Heart right ventricle (tissue), 16 donors: ENCODE measurements at regions not wholly inside any gene's neighbourhood (a gene's known extent, or its start where the extent isn't known, plus 50 kb on each side); places are given as distances from the start of the nearest gene placed in this dataset.

Experiments used
- ATAC-seq, 8 donors: fragments of 200-7000 bp; cut with Tn5 transposase; one replicate each; pipeline ENCODE4 v1.9.1; 2020; ENCODE audit warnings: mild to moderate bottlenecking in 8 of 8, moderate library complexity in 8 of 8, moderate number of reproducible peaks in 1 of 8
- DNase-seq, 2 donors: peaks; one replicate each; pipeline ENCODE4 v3.0.0-alpha.2; 2020
- H3K27ac ChIP-seq, 10 donors: fragments of 200-600 bp; sonication (generic) in 2 of 10; one replicate each; pipeline versions ENCODE4 v1.5.0 to v1.8.0; 2020 to 2022; ENCODE audit warnings: mild to moderate bottlenecking in 3 of 10
- H3K27me3 ChIP-seq, 7 donors: fragments of 200-600 bp; one replicate each; pipeline ENCODE4 v1.8.0; 2021 to 2022; ENCODE audit warnings: mild to moderate bottlenecking in 2 of 7
- H3K36me3 ChIP-seq, 9 donors: fragments of 200-600 bp; sonication (generic) in 1 of 9; one replicate each; pipeline versions ENCODE4 v1.5.0 to v1.8.0; 2020 to 2022; ENCODE audit warnings: mild to moderate bottlenecking in 2 of 9
- H3K4me1 ChIP-seq, 9 donors: fragments of 200-600 bp; sonication (generic) in 1 of 9; one replicate each; pipeline versions ENCODE4 v1.5.0 to v1.8.0; 2020 to 2022; ENCODE audit warnings: mild to moderate bottlenecking in 4 of 9
- H3K4me3 ChIP-seq, 10 donors: fragments of 200-600 bp; sonication (generic) in 2 of 10; one replicate each; pipeline versions ENCODE4 v1.5.0 to v1.8.0; 2020 to 2022; ENCODE audit warnings: mild to moderate bottlenecking in 7 of 10, moderate library complexity in 2 of 10
- H3K9me3 ChIP-seq, 11 donors: fragments of 200-600 bp in 10 of 11; sonication (generic) in 2 of 11; one replicate each; pipeline versions ENCODE4 v1.5.0 to v1.8.0; 2013 to 2022; ENCODE audit warnings: mild to moderate bottlenecking in 2 of 11, control low read depth in 1 of 11, moderate library complexity in 1 of 11
- CTCF ChIP-seq, 9 donors: fragments of 200-600 bp; sonication (generic) in 2 of 9; IDR thresholded peaks; one replicate each; pipeline versions ENCODE4 v1.5.0 to v1.8.0; 2021 to 2022; ENCODE audit warnings: antibody characterized with exemption in 9 of 9, mild to moderate bottlenecking in 5 of 9, moderate library complexity in 1 of 9
- WGBS, 2 donors: extraction: QIAGEN DNeasy Blood & Tissue Kit; methylation state at CpG; one replicate each; pipeline ENCODE4 v1.1.7; 2013; ENCODE audit warnings: inconsistent platforms in 1 of 2; 5-methylcytosine and 5-hydroxymethylcytosine counted together
- intact Hi-C, 10 donors: fragments of 100-400 bp; cut with DNase I; formaldehyde crosslinking; loops; one replicate each; pipeline versions ENCODE4 v1.11.1 to v1.14.2; 2022
- donor health status: Arrhythmogenic right ventricular cardiomyopathy.
- donor health status: ischemic (EF 13 %, LVEDD 7.1; RV severe dilation, severe dysfunction).
- donor health status: healthy with polysubstance abuse.
- donor health status: DM: no; HTN: yes; CAD: no.
- donor health status: DM: no; HTN: no; CAD: no.
- donor health status: ischemic (EF 25% LVEDD 6.9; RV normal size, moderate dysfunction).
- donor health status: ischemic (EF 25% LVEDD 5.7; RV mildly dilated, moderate dysfunction).
- donor health status: healthy.
- donor health status: DM: yes; HTN: yes; CAD: no.
- donor health status: Ischemic cardiomyopathy.
- donor health status: ischemic (EF 35%, LVEDD 5.7; RV mildly dilated, moderate dysfunction).
- donor health status: nonischemic (EF 11% LVEDD 7.7; RV severe dilation, severe dysfunction).
- donor health status: DM: yes; HTN: yes; CAD: no.
- donor health status: PGD.
- donor health status: ischemic (EF 29% LVEDD 5.4; RV normal size, mild dysfunction).
- donor health status: nonischemic (EF 23%, LVEDD 6.1; RV moderate dilation, normal function).

GRCh38 chr2:12826781-12827180 lies 110.0 kb downstream of the TRIB2 start:
- WGBS, 2 donors = 92 to 97% methylated on average over 3 of the region's 3 CpGs
- Histone ChIP-seq H3K4me1 (peaks cover 6 to 34% (median 27%) of the 10 kb centered on the region in 9 donors), H3K4me3 (no peak overlapping the region), H3K27me3 (no peaks in the 10 kb centered on the region), H3K27ac (peak overlapping the region in 2 of 10 donors; percentile 89 to 92), H3K9me3 (no peaks in the 10 kb centered on the region), H3K36me3 (no peaks in the 10 kb centered on the region)
- DNase-seq = no peak
- TF ChIP-seq CTCF (IDR thresholded peaks at IDR 0.05) = no peak
- intact Hi-C loops = loop anchor here in 5 of 10 donors (5.0 to 10.0 kb wide), 4 partner anchors 91 to 178 kb away; no protein-coding TSS in a partner anchor
- ATAC-seq = no peak

- no peak overlapping the region for H3K27ac ChIP-seq
- no peak overlapping the region for H3K4me3 ChIP-seq
- no peak for DNase-seq
- H3K9me3 ChIP-seq = no peaks in the 10 kb centered on the region
- no peak for ATAC-seq
- H3K36me3 ChIP-seq = no peaks in the 10 kb centered on the region
- 97 to 98% methylated on average over 7 of the region's 7 CpGs for WGBS, 2 donors
- H3K4me1 ChIP-seq = peaks cover 6 to 32% (median 27%) of the 10 kb centered on the region in 9 donors
- no peaks in the 10 kb centered on the region for H3K27me3 ChIP-seq
- no peak for TF ChIP-seq CTCF (IDR thresholded peaks at IDR 0.05)
- intact Hi-C loops = loop anchor here in 5 of 10 donors (5.0 to 10.0 kb wide), 4 partner anchors 90 to 177 kb away; no protein-coding TSS in a partner anchor
Measured at GRCh38 chr2:12827721-12828120, 111.0 kb downstream of the TRIB2 start.

- no peak overlapping the region for H3K4me3 ChIP-seq
- H3K27ac ChIP-seq = no peak overlapping the region
- intact Hi-C loops = loop anchor here in 5 of 10 donors (5.0 to 10.0 kb wide), 4 partner anchors 88 to 176 kb away; no protein-coding TSS in a partner anchor
- no peaks in the 10 kb centered on the region for H3K9me3 ChIP-seq
- H3K27me3 ChIP-seq = no peaks in the 10 kb centered on the region
- TF ChIP-seq CTCF (IDR thresholded peaks at IDR 0.05) = no peak
- 91% methylated on average over 8 of the region's 8 CpGs for WGBS, 2 donors
- peaks cover 2 to 25% (median 20%) of the 10 kb centered on the region in 9 donors for H3K4me1 ChIP-seq
- DNase-seq (no peak), ATAC-seq (no peak)
- H3K36me3 ChIP-seq = no peaks in the 10 kb centered on the region
Measured at GRCh38 chr2:12828980-12829379, 112.2 kb downstream of the TRIB2 start.

- WGBS, 2 donors = 76 to 90% methylated on average over 1 of the region's 1 CpG
- ATAC-seq (no peak), DNase-seq (no peak)
- Histone ChIP-seq H3K27ac (peak overlapping the region in 1 of 10 donors; percentile 7), H3K27me3 (no peaks in the 10 kb centered on the region), H3K36me3 (no peaks in the 10 kb centered on the region), H3K4me3 (no peak overlapping the region), H3K9me3 (no peaks in the 10 kb centered on the region), H3K4me1 (peaks cover 0 to 30% (median 21%) of the 10 kb centered on the region in 9 donors)
- intact Hi-C loops = loop anchor here in 1 of 10 donors (10.0 kb wide), 1 partner anchor 94 kb away; no protein-coding TSS in a partner anchor
- TF ChIP-seq CTCF (IDR thresholded peaks at IDR 0.05) = no peak
Measured at GRCh38 chr2:12831016-12831415, 114.3 kb downstream of the TRIB2 start.
